GM19468 (cell line): ENCODE measurements at regions not wholly inside any gene's neighbourhood (a gene's known extent, or its start where the extent isn't known, plus 50 kb on each side); places are given as distances from the start of the nearest gene placed in this dataset.
"Not testable (repeated sequence)": the region's sequence is repeated elsewhere in the genome, so short reads cannot be mapped to it uniquely, and the experiment has no call there.

Experiments used
- ATAC-seq: cut with Tn5 transposase; IDR thresholded peaks from one replicate; pipeline ENCODE4 v1.9.1; 2021; ENCODE audit warnings: mild to moderate bottlenecking, moderate library complexity, moderate number of reproducible peaks; ENCODE audit not compliant: unreplicated experiment; ENCODE audit errors: extremely low read depth

GRCh38 chr4:184906480-184907097 lies 80.8 kb upstream of the ACSL1 start:
- ATAC-seq: no peak

GRCh38 chr4:184907216-184907615 lies 81.4 kb upstream of the ACSL1 start:
- ATAC-seq: no peak

GRCh38 chr4:184907810-184908209 lies 82.0 kb upstream of the ACSL1 start:
- no peak for ATAC-seq

- no peak for ATAC-seq
These were observed 85.5 kb upstream of the ACSL1 start for GRCh38 chr4:184911310-184911709.

GRCh38 chr4:184913356-184914143 lies 87.8 kb upstream of the ACSL1 start:
- ATAC-seq: no peak

GRCh38 chr4:184918799-184919198 lies 93.0 kb upstream of the ACSL1 start:
- not testable (repeated sequence) for ATAC-seq

- ATAC-seq: no peak
These were observed 95.7 kb upstream of the ACSL1 start for GRCh38 chr4:184921456-184921855.

- no peak for ATAC-seq
These were observed 96.0 kb upstream of the HELT start for GRCh38 chr4:184922301-184922700.

- no peak for ATAC-seq
These were observed 93.8 kb upstream of the HELT start for GRCh38 chr4:184924516-184924915.

- ATAC-seq: no peak
These were observed 88.8 kb upstream of the HELT start for GRCh38 chr4:184929476-184929875.

GRCh38 chr4:184930026-184930425 lies 88.3 kb upstream of the HELT start:
- no peak for ATAC-seq

GRCh38 chr4:184932343-184932742 lies 85.9 kb upstream of the HELT start:
- ATAC-seq: no peak

GRCh38 chr4:184933311-184933710 lies 85.0 kb upstream of the HELT start:
- no peak for ATAC-seq

- ATAC-seq: no peak
These were observed 84.1 kb upstream of the HELT start for GRCh38 chr4:184934184-184934583.

GRCh38 chr4:184934961-184935360 lies 83.3 kb upstream of the HELT start:
- no peak for ATAC-seq

GRCh38 chr4:184936071-184936470 lies 82.2 kb upstream of the HELT start:
- no peak for ATAC-seq

GRCh38 chr4:184937030-184937710 lies 81.1 kb upstream of the HELT start:
- no peak for ATAC-seq

- no peak for ATAC-seq
These were observed 80.5 kb upstream of the HELT start for GRCh38 chr4:184937745-184938144.

- no peak for ATAC-seq
These were observed 79.4 kb upstream of the HELT start for GRCh38 chr4:184938871-184939270.

- no peak for ATAC-seq
These were observed 78.3 kb upstream of the HELT start for GRCh38 chr4:184939978-184940377.

- no peak for ATAC-seq
These were observed 77.8 kb upstream of the HELT start for GRCh38 chr4:184940500-184940899.
